ENCODE measurements at regions not wholly inside any gene's neighbourhood (a gene's known extent, or its start where the extent isn't known, plus 50 kb on each side); places are given as distances from the start of the nearest gene placed in this dataset.
A peak's percentile ranks its signal among the peaks of the same experiment; 100 is the strongest.

DNA sequence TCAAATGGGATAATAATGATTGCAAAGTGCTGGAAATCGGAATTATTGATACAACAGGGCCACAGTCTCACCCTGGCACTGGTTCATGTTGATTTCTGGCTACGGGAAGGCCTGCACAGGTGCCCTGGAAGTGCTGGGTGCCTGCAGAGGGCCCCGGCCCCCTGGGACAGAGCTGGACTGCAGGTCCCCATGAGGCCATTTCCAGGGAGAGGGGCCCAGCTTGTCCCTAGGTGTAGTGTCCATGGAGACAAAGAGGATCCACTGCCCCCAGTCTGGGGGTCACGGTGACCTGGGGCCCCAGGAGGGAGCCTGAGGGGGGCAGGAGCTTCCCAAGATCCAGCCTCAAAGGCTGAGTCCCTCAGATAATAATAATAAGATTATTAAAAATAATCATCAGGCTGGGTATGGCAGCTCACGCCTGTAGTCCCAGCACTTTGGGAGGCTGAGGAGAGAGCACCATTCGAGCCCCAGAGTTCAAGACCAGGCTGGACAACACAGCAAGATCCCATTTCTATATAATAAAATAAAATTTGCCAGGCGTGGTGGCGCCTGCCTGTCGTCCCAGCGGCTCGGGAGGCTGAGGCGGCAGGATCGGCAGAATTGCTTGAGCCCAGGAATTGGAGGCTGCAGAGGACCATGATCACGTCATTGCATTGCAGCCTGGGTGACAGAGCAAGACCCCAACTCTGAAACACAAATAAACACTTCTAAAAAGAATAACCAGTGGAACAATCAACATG is 98.1 kb downstream of the MICALL2 start:
- no peak for DNase-seq

DNA sequence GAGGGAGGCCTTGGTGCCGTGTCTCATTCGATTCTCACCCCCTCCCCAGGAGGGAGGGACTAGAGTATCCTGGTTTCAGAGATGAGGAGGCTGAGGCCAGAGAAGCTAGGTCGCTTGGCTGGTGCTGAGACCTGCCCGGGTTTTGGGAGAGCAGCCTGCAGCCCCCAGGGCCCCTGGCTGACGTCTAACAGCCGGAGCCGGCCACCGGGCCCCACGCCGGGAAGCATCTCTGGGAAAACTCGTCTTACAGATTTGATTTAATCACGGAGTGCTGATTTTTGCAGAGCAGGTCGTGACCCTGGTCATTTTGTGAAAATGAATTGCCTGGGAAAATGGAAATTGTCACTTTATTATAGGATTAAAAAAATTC is 97.5 kb downstream of the MICALL2 start:
- DNase-seq = no peak

DNA sequence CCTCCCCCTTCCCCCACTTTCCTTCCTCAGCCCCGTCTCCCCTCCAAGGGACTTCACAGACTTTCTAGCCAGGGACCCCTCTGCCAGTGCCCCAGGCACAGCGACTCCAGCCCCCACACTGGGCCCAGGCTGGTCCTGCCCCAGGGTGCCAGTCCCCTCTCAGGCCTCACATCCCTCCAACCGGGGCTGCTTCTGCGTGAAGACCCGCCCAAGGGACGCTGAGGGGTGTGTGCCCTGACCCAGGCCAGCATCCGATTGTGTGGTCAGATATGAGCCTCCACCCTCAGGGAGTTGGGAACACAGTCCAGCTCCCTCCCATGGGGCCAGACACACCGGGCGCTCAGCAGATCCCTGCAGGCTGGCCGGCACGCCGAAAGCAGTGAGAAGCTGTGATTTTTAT is 97.0 kb downstream of the MICALL2 start:
- DNase-seq = no peak

DNA sequence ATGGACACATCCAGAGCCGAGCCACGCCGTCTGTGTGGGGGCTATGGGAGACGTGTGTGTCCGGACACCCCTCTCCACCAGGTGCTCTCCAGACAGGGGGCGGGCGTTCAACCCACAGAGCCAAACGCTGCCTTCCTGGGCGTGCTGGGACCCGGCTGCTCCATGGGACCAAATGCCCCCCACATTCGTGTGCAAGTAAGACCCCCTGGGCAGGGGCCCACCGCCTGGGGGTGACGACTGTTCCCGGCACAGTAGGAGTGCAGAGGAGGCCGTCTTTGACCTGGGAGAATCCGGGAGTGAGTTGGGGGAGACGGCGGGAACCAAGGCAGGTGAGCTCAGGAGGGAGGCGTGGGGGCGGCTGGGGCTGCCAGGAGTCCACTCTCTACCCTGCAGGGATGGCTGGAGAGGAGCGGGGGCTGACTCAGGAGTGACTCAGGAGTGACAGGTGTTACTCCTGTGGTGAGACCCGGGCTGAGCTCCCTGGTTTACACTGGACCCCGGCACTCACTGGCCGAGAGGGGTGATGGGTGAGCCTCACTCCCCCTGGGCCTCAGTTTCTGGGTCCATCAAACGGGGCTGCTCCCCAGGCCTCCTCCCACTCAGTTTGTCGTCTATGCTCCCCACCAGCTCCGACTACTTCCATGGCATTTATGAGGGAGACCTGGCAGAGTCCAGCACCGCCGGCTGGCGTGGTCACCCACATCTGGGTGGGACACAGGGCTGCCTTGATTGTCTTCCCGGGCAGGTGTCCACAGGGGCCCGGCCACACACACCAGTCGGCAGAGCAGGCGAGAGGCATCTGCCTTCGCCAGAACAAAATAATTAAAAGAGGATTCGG is 95.0 kb downstream of the MICALL2 start:
- no peak for DNase-seq

DNA sequence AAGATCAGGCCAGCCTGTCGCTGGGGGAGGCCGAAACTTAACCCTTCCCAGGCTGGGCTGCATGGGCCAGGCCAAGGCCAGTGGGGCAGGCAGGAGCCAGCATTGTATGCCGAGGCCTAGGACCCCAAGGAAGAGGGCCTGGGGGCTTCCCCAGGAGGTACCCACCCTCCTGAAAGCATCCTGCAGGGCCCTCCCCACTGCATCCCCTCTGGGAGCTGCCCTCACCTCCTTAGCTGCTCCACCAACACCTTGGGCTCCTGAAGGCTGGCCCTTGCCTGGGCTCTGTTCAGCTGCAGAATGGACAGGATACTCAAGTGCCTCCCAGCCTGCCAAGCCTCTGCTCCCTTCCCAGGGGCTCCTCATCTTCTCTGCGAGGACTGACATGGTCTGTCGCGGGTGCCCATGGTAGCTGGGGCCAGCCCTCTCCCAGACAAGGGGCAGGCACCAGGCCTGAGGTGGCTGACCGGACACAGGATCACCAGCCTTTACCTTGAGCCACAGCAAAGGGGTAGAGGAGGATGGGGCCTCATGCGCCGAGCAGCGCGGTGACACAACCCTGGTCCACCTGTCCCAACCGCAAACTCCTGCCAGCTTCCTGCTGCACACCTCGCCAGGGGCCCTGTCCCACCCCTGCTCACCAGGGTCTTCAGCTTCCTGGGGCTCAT is 94.2 kb downstream of the MICALL2 start:
- DNase-seq = no peak

DNA sequence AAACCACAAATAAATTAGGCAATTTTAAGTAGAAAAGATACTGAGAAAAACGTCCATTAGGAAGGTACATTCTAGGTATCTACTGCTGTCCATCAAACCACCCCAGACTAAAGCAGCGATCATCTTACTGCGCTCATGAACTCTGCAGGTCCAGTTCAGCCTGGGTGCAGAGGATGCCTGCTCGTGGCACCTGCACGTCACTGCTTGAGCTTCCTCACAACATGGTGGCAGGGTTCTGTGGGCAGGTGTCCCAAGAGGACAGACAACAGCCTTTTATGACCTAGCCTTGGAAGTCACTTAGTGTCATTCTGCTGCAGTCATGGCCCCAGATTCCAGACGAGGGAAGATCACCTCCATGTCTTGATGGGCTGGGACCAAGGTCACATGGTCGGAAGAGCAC is 93.4 kb downstream of the MICALL2 start:
- DNase-seq = no peak

DNA sequence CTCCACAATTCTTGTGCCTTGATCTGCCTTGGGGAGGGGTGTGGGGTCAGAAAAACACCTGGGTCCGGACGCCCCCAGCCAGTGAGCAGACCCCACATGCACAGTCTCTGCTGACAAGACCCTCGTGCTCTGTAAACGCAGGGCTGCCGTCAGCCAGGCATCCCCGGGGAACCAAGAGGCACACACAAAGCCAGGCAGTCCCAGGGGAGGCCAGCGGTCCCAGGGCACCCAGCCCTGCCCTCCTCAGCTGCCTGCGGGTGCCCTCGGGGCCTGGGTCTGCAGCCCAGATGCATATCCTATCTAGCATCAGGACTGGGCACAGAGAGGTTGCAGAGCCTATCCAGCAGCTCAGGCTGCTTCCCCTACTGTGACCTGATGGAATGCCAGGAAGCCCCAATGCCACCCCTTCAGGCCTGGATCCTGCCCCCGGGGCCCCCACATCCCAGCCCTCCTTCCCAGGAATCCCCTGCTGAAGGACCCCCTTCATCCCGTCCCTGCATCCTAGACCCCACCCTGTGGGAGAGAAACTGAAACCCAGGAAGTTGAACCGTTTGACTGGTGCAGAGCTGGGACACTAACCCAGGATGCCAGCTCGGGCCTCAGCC is 92.4 kb downstream of the MICALL2 start:
- no peak for DNase-seq

DNA sequence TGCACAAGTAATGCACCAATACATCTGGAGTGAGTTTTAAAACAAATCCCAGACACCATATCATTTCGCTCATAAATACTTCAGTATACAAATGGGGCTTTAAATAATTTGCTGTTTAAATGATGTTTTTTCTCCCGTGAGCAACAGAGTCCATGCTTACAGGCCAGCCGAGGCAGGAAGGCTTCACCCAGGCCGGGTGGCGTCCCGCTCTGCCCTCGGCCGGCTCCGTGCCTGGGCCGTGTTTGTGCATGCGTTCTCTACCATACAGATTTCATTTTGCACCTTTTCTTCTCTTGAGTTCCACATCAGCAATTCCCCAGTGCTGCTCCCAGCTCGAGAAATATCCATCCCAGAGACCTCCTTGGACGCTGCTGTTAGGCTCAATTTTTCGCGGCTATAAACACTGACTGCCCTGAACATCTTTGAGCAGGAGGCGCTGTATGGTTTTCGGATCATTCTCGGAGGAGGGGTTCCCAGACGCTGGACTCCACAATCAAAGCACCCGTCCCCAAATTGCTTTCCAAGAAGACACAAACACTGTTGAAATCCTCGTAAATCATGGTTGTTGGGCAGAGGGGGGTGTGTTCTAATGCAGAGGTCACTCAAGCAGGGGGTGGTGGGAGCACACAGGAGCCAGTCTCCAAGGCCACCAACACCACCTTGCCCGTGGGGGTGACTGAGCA is 91.6 kb downstream of the MICALL2 start:
- DNase-seq = no peak

DNA sequence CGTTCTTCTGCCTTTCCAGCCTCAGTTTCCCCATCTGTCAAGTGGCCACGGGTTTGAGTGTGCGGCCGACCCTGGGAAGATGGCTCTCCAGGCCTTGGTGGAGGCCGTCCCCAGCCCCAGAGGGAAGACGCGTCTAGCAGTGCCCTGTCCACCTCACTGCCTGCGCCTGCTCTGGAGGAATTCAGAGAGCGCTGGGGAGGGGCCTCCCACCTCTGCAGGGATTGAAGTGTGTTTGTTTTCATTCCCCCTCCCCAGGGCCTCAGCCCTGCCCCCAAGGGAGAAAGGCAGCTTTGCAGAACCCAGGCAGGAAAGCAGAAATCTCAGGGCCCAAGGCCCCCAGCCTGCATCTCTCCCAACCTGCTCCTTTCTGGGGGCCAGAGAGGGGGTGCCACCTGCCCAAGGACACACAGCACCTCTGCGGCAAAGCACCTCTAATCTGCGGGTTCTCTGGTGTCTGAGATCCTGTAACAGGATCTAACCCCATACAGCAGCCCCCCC is 91.0 kb downstream of the MICALL2 start:
- no peak for DNase-seq

DNA sequence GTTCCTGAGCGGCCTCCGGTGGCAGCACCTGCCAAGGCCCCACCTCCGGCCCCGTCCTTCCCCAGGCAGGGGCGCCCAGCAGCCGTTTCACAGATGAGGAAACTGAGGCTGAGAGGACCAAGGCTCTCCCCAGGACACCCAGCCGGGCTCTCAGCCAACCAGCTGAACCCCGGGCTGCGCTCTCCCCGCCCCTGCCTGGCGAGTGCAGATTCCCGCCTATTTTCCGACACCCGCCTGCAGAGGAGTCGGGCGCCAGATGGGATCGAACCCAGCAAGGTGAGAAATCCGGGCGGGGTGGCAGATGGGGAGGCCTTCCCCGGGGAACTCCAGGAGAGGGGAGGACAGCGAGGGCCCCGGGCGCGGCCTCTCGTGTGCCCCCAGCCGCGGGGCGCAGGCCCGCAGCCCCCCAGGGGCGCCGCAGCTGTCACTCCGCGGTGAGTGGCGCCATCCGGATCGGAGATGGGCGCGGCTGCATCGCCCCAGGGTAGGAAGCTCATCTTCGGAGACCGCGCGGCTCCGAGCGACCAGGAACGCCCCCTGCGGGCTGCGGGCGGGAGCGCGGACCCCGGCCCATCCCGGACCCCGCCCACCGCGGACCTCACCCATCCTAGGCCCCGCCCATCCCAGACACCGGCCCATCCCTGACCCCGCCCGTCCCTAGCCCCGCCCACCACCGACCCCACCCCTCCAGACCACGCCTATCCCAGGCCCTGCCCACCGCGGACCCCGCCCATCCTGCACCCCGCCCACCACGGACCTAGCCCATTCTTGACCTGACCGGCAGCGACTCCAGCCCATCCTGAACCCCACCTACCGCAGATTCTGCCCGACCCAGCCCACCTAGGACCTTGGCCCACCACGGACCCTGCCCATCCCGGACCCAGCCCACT is 90.3 kb downstream of the MICALL2 start:
- DNase-seq = peak; percentile 11

DNA sequence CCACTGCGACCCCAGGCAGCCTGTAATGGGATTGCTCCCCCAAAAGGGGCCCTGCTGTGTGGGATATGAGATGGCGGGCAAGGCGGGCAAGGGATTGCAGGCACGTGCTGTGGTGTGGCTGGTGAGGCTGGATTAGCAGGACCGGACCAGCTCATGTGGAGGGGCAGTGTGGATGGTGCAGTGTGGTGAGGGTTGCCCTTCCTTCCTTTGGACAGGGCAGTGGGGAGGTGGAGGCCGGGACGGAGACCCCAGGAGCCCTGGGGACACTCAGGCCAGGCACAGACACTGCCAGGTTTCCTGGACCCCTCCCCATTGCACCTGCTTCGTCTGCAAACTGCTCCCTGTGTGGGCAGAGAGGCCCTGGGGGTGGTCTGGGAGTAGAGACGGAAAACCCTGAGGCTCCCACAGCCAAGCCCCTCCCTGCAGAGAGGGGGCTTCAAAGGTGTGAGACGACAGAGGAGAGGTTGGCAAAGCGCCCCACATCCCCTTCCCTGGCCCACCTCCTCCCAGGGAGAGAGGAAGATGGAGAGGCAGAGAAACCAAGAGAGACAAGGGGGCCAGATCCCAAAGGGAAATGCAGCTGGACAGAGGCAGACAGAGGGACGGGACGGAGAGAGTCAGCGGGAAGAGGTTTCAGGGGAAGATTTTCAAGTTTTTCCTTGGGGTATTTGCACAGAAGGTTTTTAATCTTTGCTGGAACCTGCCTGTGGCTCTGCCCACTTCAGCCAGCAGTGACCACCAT is 89.2 kb downstream of the MICALL2 start:
- DNase-seq = no peak

DNA sequence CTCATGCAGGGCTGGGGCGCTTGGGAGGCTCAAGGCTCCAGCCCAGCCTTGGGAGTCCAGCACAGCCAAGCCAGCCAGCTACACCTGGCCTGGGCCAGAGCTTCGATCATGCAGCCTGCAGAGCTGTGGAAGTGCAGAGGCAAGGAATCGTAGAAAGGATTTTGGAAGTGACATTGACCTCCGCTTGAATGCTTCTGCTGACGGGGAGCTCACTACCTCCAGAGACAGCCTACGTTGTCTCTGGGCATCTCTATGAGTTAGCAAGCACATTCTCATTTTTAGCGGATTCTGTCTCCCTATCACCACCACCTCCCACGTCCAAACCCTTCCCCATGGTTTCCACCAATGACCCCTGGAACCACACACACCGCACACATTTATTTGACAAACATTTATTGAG is 88.5 kb downstream of the MICALL2 start:
- DNase-seq = no peak

DNA sequence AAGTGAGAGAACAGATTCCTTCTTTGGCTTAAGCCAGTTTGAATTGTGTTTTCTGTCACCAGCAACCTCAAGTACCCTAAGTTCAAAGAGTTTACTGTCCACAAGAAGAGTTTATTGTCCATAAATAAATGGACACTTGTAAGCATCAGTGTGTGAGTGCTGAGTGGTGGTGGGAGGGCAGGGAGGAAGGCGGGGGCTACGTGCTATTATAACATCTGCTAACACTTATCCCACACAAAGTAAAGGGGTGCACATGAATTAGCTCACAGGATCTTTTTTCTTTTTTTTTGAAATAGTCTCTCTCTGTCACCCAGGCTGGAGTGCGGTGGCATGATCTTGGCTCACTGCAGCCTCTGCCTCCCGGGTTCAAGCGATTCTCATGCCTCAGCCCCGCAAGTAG is 87.2 kb downstream of the MICALL2 start:
- no peak for DNase-seq

DNA sequence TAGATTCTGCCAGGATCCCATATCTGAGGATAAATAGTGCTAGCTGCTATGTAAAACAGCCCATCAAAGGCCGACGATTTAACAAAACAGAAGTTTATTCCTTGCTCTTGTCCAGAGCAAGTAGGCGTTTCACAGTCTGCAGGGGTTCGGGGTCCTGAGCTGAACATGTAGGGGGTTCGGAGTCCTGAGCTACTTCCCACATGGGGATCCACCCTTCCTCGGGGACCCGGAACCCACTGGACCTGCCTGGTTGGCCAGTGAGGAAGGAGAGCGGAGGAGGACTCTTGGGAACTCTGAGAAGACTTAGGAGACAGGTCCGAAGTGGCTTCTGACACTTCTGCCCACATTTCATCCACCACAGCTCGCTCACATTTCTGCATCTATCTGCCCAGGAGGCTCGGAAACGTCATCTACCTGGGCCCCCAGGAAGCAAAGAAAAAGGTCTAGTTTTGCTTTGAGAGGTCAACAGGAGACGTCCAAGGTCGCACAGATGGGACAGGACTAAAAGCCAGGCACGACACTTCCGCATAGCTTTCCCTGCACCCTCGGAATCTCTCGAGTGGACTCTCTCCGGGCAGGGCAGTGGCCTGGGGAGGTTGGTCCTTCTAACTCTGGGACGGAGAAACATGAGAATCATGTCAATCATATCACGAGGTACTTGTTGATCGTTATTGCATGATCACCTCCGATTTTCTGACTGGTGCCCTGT is 86.4 kb downstream of the MICALL2 start:
- no peak for DNase-seq

DNA sequence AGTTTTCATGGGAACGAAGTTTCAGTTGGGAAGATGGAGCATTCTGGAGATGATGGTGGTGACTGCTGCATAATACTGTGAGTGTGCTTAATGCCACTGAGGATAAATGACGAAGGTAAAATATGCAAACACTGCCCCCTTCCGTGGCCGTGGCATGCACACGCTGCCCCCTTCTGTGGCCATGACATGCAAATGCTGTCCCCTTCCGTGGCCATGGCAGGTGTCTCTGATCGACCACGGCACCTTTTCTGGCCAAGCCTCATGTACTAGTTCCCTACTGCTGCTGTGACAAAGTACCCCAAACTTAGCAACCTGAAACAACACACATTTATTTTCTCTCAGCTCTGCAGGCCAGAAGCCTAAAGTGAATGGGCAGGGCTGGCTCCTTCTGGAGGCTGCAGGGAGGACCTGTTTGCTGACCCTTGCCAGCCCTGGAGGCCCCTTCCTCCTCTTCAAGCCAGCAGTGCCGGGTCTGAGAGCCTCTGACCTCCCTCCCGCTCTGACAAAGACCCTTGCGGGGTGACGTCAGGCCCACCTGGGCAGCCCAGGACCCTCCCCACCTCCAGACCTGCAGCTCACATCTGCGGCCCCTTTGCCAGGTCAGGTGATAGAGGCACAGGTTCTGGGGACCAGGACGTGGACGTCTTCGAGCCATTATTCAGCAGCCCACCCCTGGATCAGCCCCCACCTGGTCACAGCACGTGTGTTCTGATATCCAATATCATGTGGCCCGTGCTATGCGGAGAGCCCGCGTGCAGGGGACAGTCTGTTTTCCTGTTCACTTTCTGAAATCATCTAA is 82.0 kb downstream of the MICALL2 start:
- no peak for DNase-seq

DNA sequence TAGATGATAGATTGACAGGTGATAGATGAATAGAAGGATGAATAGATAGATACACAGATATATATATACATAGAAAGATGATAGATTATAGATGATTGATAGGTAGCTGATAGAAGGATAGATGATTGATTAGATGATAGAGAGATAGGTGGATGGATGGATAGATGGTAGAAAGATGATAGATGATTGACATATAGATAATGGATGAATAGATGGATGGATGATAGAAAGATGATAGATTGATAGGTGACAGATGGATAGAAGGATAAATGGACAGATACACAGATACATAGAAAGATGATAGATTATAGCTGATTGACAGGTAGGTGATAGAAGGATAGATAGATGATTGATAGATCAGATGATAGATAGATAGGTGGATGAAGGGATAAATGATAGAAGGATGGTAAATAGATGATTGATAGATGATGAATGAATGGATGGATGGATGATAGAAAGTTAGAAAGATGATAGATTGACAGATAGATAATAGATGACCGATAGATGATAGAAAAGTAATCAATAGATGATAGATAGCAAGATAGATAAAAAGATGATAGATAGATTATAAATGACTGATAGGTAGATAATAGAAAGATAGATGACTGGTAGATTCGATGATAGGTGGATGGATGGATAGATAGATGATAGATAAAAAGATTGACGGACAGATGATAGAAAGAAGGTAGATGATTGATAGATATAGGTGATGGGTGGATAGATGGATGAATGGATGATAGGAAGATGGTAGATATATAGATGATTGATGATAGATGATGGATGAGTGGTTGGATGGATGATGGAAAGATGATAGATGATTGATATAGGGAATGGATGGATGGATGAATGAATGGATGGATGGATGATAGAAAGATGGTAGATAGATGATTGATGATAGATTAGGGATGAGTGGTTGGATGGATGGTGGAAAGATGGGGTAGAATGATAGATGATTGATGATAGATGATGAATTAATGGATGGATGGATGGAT is 80.4 kb downstream of the MICALL2 start:
- DNase-seq = no peak

DNA sequence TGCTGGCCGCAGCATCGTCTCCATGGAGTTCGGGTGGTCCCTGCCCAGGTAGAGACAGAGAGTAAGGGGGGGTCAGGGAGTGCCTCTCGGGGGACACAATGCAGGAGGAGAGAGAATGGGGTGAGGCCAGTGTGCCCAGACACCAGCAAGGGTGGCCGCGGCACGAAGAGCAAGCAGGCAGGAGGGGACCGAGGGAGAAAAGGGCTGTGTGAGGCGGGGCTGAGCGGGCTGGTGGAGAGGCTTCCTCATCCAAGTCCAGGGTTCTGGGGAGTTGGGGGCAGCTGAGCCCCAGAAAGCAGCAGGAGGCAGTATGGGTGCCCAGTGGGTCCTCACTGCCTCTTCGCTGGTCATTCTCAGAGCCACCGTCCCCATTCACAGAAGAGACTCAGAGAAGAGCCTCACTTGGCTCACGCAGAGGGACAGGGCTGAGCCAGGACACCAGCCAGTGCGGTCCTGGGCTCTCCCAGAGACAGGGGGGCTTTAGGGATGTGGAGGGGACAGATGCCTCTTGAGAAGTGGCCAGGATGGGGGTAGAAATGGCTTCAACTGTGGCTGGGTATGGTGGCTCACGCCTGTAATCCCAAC is 78.9 kb downstream of the MICALL2 start:
- DNase-seq = no peak

All from stimulated activated CD4-positive, alpha-beta T cell treated with anti-CD3 and anti-CD28 coated beads, Interleukin-4, amount 100 ng/mL, for 24 hours (primary cell).